Fibroblast of mammary gland (primary cell): ENCODE measurements at regions not wholly inside any gene's neighbourhood (a gene's known extent, or its start where the extent isn't known, plus 50 kb on each side); places are given as distances from the start of the nearest gene placed in this dataset.

ENCODE experiments used
- DNase-seq: peaks from one replicate; pipeline ENCODE4 v3.0.0-alpha.2; 2010; ENCODE audit warnings: low read depth
- H3K4me3 ChIP-seq: 2 replicates; pipeline ENCODE4 v1.5.1; 2011; ENCODE audit warnings: low read depth, mild to moderate bottlenecking, low read length, moderate library complexity; ENCODE audit not compliant: control insufficient read depth
- TF ChIP-seq, protein P1 (sequence below): conservative IDR thresholded peaks from 2 replicates; pipeline ENCODE4 v1.5.1; 2011; ENCODE audit warnings: low read depth, low read length, inconsistent platforms; ENCODE audit not compliant: control insufficient read depth, insufficient read depth

GRCh38 chr7:35450456-35451214 is 196.7 kb upstream of the TBX20 start:
- TF ChIP-seq, protein P1, sequence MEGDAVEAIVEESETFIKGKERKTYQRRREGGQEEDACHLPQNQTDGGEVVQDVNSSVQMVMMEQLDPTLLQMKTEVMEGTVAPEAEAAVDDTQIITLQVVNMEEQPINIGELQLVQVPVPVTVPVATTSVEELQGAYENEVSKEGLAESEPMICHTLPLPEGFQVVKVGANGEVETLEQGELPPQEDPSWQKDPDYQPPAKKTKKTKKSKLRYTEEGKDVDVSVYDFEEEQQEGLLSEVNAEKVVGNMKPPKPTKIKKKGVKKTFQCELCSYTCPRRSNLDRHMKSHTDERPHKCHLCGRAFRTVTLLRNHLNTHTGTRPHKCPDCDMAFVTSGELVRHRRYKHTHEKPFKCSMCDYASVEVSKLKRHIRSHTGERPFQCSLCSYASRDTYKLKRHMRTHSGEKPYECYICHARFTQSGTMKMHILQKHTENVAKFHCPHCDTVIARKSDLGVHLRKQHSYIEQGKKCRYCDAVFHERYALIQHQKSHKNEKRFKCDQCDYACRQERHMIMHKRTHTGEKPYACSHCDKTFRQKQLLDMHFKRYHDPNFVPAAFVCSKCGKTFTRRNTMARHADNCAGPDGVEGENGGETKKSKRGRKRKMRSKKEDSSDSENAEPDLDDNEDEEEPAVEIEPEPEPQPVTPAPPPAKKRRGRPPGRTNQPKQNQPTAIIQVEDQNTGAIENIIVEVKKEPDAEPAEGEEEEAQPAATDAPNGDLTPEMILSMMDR = no peak
- no peak for DNase-seq

GRCh38 chr7:35448486-35448885 is 194.6 kb upstream of the TBX20 start:
- no peak overlapping the region for H3K4me3 ChIP-seq
- DNase-seq = no peak
- TF ChIP-seq, protein P1 = no peak

More at GRCh38 chr7:35450456-35451214, 196.7 kb upstream of the TBX20 start:
- no peak overlapping the region for H3K4me3 ChIP-seq

DNA sequence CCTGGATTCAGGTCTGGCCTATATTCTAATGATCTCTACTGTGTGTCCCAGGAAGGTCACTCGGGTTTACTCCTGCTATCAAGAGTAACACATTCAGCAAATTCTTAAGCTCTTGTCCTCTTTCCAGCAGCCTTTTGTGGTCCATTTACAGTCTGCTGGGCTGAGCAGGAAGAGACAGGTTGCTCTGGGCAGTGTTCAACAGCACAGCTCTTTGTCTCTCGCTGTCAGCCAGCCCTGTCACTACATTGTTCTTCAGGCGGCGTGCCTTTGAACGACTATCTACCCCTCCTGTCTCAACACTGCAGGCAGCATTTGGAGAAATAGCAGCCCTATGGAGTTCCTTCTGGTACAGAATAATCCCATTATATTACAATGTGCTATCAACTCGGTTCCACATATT is 192.2 kb upstream of the TBX20 start:
- DNase-seq = no peak
- TF ChIP-seq, protein P1 = no peak
- H3K4me3 ChIP-seq = no peak overlapping the region

GRCh38 chr7:35437619-35438275 is 183.8 kb upstream of the TBX20 start:
- no peak overlapping the region for H3K4me3 ChIP-seq
- TF ChIP-seq, protein P1 = no peak
- no peak for DNase-seq

GRCh38 chr7:35436452-35436851 is 182.6 kb upstream of the TBX20 start:
- TF ChIP-seq, protein P1 = no peak
- DNase-seq = no peak
- H3K4me3 ChIP-seq = no peak overlapping the region

DNA sequence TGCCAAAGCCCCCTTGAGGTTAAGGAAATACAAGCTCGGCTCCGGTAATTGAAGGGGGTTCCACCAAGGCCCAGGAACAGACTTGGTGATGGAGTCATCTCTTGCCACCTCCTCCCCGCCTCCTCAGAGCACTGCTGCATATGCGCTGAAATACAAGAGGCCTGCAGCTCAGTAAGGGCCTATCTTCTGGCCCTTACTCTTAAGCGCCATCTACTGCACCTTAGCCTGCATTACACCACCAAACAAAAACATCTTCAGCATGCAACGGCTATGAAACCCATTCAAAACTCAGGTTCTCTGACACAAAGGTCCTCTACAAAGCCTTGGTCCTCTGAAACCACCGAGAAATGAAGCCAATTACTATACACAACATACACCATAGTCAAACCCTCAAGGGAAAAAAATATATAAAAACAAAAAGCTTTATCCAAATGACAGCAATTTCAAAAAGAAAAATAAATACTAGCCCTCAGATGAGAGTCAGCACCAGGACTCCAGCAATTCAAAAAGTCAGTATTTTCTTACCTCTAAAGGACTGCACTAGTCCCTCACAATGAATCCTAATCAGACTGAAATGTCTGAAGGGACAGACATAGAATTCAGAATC is 176.8 kb upstream of the TBX20 start:
- no peak overlapping the region for H3K4me3 ChIP-seq
- DNase-seq = peak; percentile 7
- TF ChIP-seq, protein P1 = peak; percentile 41
